Heart right ventricle (tissue), 16 donors: ENCODE measurements at regions not wholly inside any gene's neighbourhood (a gene's known extent, or its start where the extent isn't known, plus 50 kb on each side); places are given as distances from the start of the nearest gene placed in this dataset.

ENCODE experiments used
- ATAC-seq, 8 donors: fragments of 200-7000 bp; cut with Tn5 transposase; one replicate each; pipeline ENCODE4 v1.9.1; 2020; ENCODE audit warnings: mild to moderate bottlenecking in 8 of 8, moderate library complexity in 8 of 8, moderate number of reproducible peaks in 1 of 8
- DNase-seq, 2 donors: peaks; one replicate each; pipeline ENCODE4 v3.0.0-alpha.2; 2020
- H3K27ac ChIP-seq, 10 donors: fragments of 200-600 bp; sonication (generic) in 2 of 10; one replicate each; pipeline versions ENCODE4 v1.5.0 to v1.8.0; 2020 to 2022; ENCODE audit warnings: mild to moderate bottlenecking in 3 of 10
- H3K27me3 ChIP-seq, 7 donors: fragments of 200-600 bp; one replicate each; pipeline ENCODE4 v1.8.0; 2021 to 2022; ENCODE audit warnings: mild to moderate bottlenecking in 2 of 7
- H3K36me3 ChIP-seq, 9 donors: fragments of 200-600 bp; sonication (generic) in 1 of 9; one replicate each; pipeline versions ENCODE4 v1.5.0 to v1.8.0; 2020 to 2022; ENCODE audit warnings: mild to moderate bottlenecking in 2 of 9
- H3K4me1 ChIP-seq, 9 donors: fragments of 200-600 bp; sonication (generic) in 1 of 9; one replicate each; pipeline versions ENCODE4 v1.5.0 to v1.8.0; 2020 to 2022; ENCODE audit warnings: mild to moderate bottlenecking in 4 of 9
- H3K4me3 ChIP-seq, 10 donors: fragments of 200-600 bp; sonication (generic) in 2 of 10; one replicate each; pipeline versions ENCODE4 v1.5.0 to v1.8.0; 2020 to 2022; ENCODE audit warnings: mild to moderate bottlenecking in 7 of 10, moderate library complexity in 2 of 10
- H3K9me3 ChIP-seq, 11 donors: fragments of 200-600 bp in 10 of 11; sonication (generic) in 2 of 11; one replicate each; pipeline versions ENCODE4 v1.5.0 to v1.8.0; 2013 to 2022; ENCODE audit warnings: mild to moderate bottlenecking in 2 of 11, control low read depth in 1 of 11, moderate library complexity in 1 of 11
- CTCF ChIP-seq, 9 donors: fragments of 200-600 bp; sonication (generic) in 2 of 9; IDR thresholded peaks; one replicate each; pipeline versions ENCODE4 v1.5.0 to v1.8.0; 2021 to 2022; ENCODE audit warnings: antibody characterized with exemption in 9 of 9, mild to moderate bottlenecking in 5 of 9, moderate library complexity in 1 of 9
- WGBS, 2 donors: extraction: QIAGEN DNeasy Blood & Tissue Kit; methylation state at CpG; one replicate each; pipeline ENCODE4 v1.1.7; 2013; ENCODE audit warnings: inconsistent platforms in 1 of 2; 5-methylcytosine and 5-hydroxymethylcytosine counted together
- intact Hi-C, 10 donors: fragments of 100-400 bp; cut with DNase I; formaldehyde crosslinking; loops; one replicate each; pipeline versions ENCODE4 v1.11.1 to v1.14.2; 2022
- donor health status: Arrhythmogenic right ventricular cardiomyopathy.
- donor health status: ischemic (EF 13 %, LVEDD 7.1; RV severe dilation, severe dysfunction).
- donor health status: healthy with polysubstance abuse.
- donor health status: DM: no; HTN: yes; CAD: no.
- donor health status: DM: no; HTN: no; CAD: no.
- donor health status: ischemic (EF 25% LVEDD 6.9; RV normal size, moderate dysfunction).
- donor health status: ischemic (EF 25% LVEDD 5.7; RV mildly dilated, moderate dysfunction).
- donor health status: healthy.
- donor health status: DM: yes; HTN: yes; CAD: no.
- donor health status: Ischemic cardiomyopathy.
- donor health status: ischemic (EF 35%, LVEDD 5.7; RV mildly dilated, moderate dysfunction).
- donor health status: nonischemic (EF 11% LVEDD 7.7; RV severe dilation, severe dysfunction).
- donor health status: DM: yes; HTN: yes; CAD: no.
- donor health status: PGD.
- donor health status: ischemic (EF 29% LVEDD 5.4; RV normal size, mild dysfunction).
- donor health status: nonischemic (EF 23%, LVEDD 6.1; RV moderate dilation, normal function).

DNA sequence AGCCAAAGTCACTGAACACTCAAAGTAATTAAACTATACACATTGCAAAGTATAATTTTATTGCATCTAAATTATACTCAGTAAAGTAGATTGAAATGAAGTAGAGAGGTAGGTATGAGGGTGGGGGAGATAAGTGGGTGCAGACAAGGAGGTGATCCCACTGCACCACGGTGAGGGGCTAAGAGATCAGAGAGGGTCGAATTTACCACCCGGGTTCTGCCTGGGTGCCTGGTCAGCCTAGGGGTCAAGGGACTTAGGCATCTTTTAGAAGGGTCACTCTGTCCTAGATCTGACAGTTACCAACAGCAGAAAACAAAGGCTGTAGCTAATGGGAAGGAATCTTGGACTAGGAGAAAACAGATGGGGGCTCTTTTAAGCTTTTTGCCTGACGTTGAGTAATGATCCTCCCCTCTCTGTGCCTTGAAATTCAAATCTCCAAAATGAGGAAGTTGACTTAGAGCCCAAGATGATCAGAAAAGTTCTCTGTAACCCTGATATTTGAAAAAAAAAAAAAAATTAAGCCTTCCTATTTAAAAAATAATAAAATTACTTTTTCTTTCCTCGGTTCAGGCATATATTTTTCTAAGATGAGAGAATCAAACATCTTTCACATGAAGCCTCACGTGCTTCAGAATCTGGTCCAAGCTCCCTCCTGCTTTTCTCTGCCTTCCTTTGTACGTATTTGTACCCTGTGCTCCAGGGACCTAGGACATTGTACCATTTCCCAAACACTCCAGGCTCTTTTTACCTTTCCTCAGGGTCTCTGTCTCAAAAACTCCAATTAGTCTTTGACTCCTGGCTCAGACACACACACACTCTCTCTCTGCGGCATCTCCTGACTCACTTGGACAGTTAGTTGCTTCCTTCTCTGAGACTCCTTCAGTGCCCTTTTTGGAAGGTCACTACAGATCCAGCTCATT is 353.9 kb downstream of the CYRIA start:
- H3K27ac ChIP-seq: no peak overlapping the region

DNA sequence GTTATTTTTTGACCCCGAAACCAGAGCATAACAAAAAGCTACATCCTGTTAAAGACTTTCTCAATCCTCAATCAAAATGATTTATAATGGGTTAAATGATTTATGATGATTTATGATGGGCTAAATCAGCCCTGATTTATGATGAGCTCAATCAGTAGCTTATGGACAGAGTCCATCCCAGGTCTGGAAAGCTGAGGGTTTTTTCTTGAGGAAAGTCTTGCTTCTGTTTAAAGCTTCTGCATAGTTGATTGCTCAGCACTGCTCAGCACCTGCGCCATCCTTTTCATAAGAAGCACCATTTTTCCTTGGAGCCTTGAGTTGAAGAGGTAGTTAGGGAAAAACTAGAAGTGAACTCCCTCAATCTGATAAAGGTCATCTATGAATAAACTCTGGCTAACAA is 356.8 kb downstream of the CYRIA start:
- Histone ChIP-seq H3K4me1 (no peaks in the 10 kb centered on the region), H3K4me3 (no peak overlapping the region), H3K27me3 (peaks cover 0 to 28% (median 19%) of the 10 kb centered on the region in 7 donors), H3K9me3 (peaks cover 0 to 12% (median 0%) of the 10 kb centered on the region in 11 donors), H3K27ac (no peak overlapping the region), H3K36me3 (no peaks in the 10 kb centered on the region)
- DNase-seq (no peak), ATAC-seq (no peak)
- TF ChIP-seq CTCF (IDR thresholded peaks at IDR 0.05): no peak
- intact Hi-C loops: loop anchor here in 1 of 10 donors (10.0 kb wide), 1 partner anchor 296 kb away; no protein-coding TSS in a partner anchor
- 91 to 96% methylated on average over 2 of the region's 2 CpGs for WGBS, 2 donors

More for the DNA sequence above, 353.9 kb downstream of the CYRIA start:
- no peak for ATAC-seq
- H3K27me3 ChIP-seq: peaks cover 0 to 10% (median 0%) of the 10 kb centered on the region in 7 donors
- H3K9me3 ChIP-seq: peaks cover 0 to 12% (median 0%) of the 10 kb centered on the region in 11 donors
- intact Hi-C loops: no loop called here
- no peak for DNase-seq
- no peak overlapping the region for H3K4me3 ChIP-seq
- H3K4me1 ChIP-seq: peaks cover 0 to 4% (median 0%) of the 10 kb centered on the region in 9 donors
- no peak for TF ChIP-seq CTCF (IDR thresholded peaks at IDR 0.05)
- H3K36me3 ChIP-seq: no peaks in the 10 kb centered on the region
- whole genome bisulfite sequencing, 2 donors: 73 to 82% methylated on average over 8 of the region's 8 CpGs

- Histone ChIP-seq H3K4me3 (no peak overlapping the region), H3K27me3 (peaks cover 0 to 37% (median 19%) of the 10 kb centered on the region in 7 donors), H3K36me3 (no peaks in the 10 kb centered on the region), H3K9me3 (peaks cover 0 to 20% (median 6%) of the 10 kb centered on the region in 11 donors), H3K27ac (no peak overlapping the region), H3K4me1 (no peaks in the 10 kb centered on the region)
- no peak for TF ChIP-seq CTCF (IDR thresholded peaks at IDR 0.05)
- no peak for ATAC-seq
- WGBS, 2 donors: 45 to 51% methylated on average over 2 of the region's 2 CpGs
- no peak for DNase-seq
- intact Hi-C loops: loop anchor here in 1 of 10 donors (10.0 kb wide), 1 partner anchor 300 kb away; no protein-coding TSS in a partner anchor
Observed at GRCh38 chr2:16304876-16305590, 360.6 kb downstream of the CYRIA start.

DNA sequence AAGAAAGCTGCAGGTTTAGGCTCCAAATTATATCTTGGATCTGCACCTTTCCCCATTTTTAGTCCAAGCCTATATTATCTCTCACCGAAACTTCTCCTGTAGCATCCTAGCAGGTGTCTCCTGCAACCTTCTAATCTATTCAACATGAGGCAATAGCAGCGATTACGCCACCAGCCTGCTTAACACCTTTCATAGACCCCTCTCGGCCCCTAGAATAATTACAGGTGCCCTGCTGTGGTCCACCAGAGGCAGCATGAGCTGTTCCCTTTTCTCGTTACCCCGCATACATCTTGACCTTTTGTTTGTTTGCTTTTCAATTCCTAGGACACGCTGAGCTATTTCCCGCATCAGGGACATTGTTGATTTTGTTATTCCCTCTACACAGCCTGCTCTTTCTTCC is 361.9 kb downstream of the CYRIA start:
- Histone ChIP-seq H3K36me3 (no peaks in the 10 kb centered on the region), H3K4me1 (no peaks in the 10 kb centered on the region), H3K27me3 (peaks cover 0 to 37% (median 19%) of the 10 kb centered on the region in 7 donors), H3K4me3 (no peak overlapping the region), H3K9me3 (peaks cover 0 to 22% (median 6%) of the 10 kb centered on the region in 11 donors), H3K27ac (no peak overlapping the region)
- DNase-seq: no peak
- ATAC-seq: no peak
- no peak for TF ChIP-seq CTCF (IDR thresholded peaks at IDR 0.05)
- WGBS, 2 donors: 72 to 73% methylated on average over 8 of the region's 8 CpGs
- intact Hi-C loops: loop anchor here in 1 of 10 donors (10.0 kb wide), 1 partner anchor 301 kb away; no protein-coding TSS in a partner anchor
